Epithelial cell of esophagus (primary cell): ENCODE measurements at regions not wholly inside any gene's neighbourhood (a gene's known extent, or its start where the extent isn't known, plus 50 kb on each side); places are given as distances from the start of the nearest gene placed in this dataset.

ENCODE experiments used
- DNase-seq: peaks from one replicate; pipeline ENCODE4 v3.0.0; 2010; ENCODE audit warnings: low read depth
- H3K4me3 ChIP-seq: 2 replicates; pipeline ENCODE4 v1.5.1; 2011; ENCODE audit warnings: mild to moderate bottlenecking, low read length, control low read depth
- CTCF ChIP-seq: IDR thresholded peaks from 2 replicates; pipeline ENCODE4 v1.5.1; 2011; ENCODE audit warnings: low read depth, mild to moderate bottlenecking, low read length, control low read depth, inconsistent platforms; ENCODE audit not compliant: insufficient read depth; ENCODE audit errors: missing control alignments

- no peak for TF ChIP-seq CTCF
- no peak for DNase-seq
- H3K4me3 ChIP-seq, result no peak overlapping the region
Observed at GRCh38 chr1:195373856-195374255, 1234.4 kb downstream of the KCNT2 start.

GRCh38 chr1:195345149-195345548, 1263.1 kb downstream of the KCNT2 start:
- H3K4me3 ChIP-seq, result no peak overlapping the region
- peak; percentile 38 for DNase-seq
- TF ChIP-seq CTCF, result peak; percentile 41

- DNase-seq, result no peak
- no peak overlapping the region for H3K4me3 ChIP-seq
- TF ChIP-seq CTCF, result no peak
Observed at GRCh38 chr1:195337646-195338045, 1270.6 kb downstream of the KCNT2 start.

- no peak for TF ChIP-seq CTCF
- no peak overlapping the region for H3K4me3 ChIP-seq
- DNase-seq, result no peak
Observed at GRCh38 chr1:195336812-195337211, 1271.4 kb downstream of the KCNT2 start.

GRCh38 chr1:195335541-195335940, 1272.7 kb downstream of the KCNT2 start:
- DNase-seq, result no peak
- H3K4me3 ChIP-seq, result no peak overlapping the region
- TF ChIP-seq CTCF, result no peak

- no peak for DNase-seq
- TF ChIP-seq CTCF, result no peak
- no peak overlapping the region for H3K4me3 ChIP-seq
Observed at GRCh38 chr1:195332102-195332501, 1276.1 kb downstream of the KCNT2 start.

- DNase-seq, result no peak
- TF ChIP-seq CTCF, result no peak
- no peak overlapping the region for H3K4me3 ChIP-seq
Observed at GRCh38 chr1:195328681-195329080, 1279.6 kb downstream of the KCNT2 start.
